ENCODE measurements at regions not wholly inside any gene's neighbourhood (a gene's known extent, or its start where the extent isn't known, plus 50 kb on each side); places are given as distances from the start of the nearest gene placed in this dataset.

DNA sequence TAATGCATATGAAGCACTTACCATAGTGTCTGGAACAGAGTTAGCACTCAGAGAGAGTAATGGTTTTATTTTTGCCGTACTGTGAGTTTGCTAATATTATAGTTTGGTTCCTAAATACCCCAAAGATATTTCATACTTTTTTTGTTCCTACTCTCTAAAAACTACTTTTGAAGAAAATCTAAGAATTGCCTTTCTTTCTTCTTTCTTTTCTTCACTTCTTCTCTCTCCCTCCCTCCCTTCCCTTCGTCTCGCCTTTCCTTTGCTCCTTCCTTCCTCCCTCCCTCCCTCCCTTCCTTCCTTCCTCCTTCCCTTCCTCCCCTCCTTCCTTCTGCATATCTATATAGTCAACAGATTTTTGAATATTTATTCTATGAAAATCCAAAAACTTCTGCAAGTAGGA lies 351.7 kb upstream of the RSPO3 start:
- TF ChIP-seq SP1 (IDR thresholded peaks at IDR 0.05; ENCODE audit: low read depth) (no peak), SIN3A (IDR thresholded peaks at IDR 0.05; ENCODE audit: low read depth) (no peak), EZH2phosphoT487 (IDR thresholded peaks at IDR 0.05; ENCODE audit: borderline replicate concordance) (no peak), POLR2A (IDR thresholded peaks at IDR 0.05; ENCODE audit: borderline replicate concordance, extremely low read depth, insufficient read depth, insufficient read length) (no peak), EZH2 (IDR thresholded peaks at IDR 0.05) (no peak), JUND (IDR thresholded peaks at IDR 0.05) (no peak), TCF7L2 (IDR thresholded peaks at IDR 0.05; ENCODE audit: borderline replicate concordance, extremely low read depth, insufficient read depth, insufficient read length) (no peak), FOSL1 (IDR thresholded peaks at IDR 0.05; ENCODE audit: low read depth) (no peak), SRF (IDR thresholded peaks at IDR 0.05; ENCODE audit: low read depth) (no peak), YY1 (IDR thresholded peaks at IDR 0.05; ENCODE audit: extremely low read depth, insufficient replicate concordance, low read depth, low read length) (no peak), CBX3 (IDR thresholded peaks at IDR 0.05; ENCODE audit: low read depth) (no peak), ELF1 (IDR thresholded peaks at IDR 0.05; ENCODE audit: borderline replicate concordance, low read depth) (no peak)
- TF ChIP-seq, protein P1, sequence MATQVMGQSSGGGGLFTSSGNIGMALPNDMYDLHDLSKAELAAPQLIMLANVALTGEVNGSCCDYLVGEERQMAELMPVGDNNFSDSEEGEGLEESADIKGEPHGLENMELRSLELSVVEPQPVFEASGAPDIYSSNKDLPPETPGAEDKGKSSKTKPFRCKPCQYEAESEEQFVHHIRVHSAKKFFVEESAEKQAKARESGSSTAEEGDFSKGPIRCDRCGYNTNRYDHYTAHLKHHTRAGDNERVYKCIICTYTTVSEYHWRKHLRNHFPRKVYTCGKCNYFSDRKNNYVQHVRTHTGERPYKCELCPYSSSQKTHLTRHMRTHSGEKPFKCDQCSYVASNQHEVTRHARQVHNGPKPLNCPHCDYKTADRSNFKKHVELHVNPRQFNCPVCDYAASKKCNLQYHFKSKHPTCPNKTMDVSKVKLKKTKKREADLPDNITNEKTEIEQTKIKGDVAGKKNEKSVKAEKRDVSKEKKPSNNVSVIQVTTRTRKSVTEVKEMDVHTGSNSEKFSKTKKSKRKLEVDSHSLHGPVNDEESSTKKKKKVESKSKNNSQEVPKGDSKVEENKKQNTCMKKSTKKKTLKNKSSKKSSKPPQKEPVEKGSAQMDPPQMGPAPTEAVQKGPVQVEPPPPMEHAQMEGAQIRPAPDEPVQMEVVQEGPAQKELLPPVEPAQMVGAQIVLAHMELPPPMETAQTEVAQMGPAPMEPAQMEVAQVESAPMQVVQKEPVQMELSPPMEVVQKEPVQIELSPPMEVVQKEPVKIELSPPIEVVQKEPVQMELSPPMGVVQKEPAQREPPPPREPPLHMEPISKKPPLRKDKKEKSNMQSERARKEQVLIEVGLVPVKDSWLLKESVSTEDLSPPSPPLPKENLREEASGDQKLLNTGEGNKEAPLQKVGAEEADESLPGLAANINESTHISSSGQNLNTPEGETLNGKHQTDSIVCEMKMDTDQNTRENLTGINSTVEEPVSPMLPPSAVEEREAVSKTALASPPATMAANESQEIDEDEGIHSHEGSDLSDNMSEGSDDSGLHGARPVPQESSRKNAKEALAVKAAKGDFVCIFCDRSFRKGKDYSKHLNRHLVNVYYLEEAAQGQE (IDR thresholded peaks at IDR 0.05; ENCODE audit: low read depth) = no peak
- TF ChIP-seq, protein P2, sequence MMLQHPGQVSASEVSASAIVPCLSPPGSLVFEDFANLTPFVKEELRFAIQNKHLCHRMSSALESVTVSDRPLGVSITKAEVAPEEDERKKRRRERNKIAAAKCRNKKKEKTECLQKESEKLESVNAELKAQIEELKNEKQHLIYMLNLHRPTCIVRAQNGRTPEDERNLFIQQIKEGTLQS (IDR thresholded peaks at IDR 0.05) = no peak
- no peaks in the 10 kb centered on the region for H3K36me3 ChIP-seq (ENCODE audit: control insufficient read depth in 1 of 2, insufficient read depth in 2 of 2, low read length in 2 of 2)
- peaks cover 44% of the 10 kb centered on the region; the same call in 1 of the 2 replicates for H3K27me3 ChIP-seq (ENCODE audit: insufficient read depth, low read length)
- no peaks in the 10 kb centered on the region for H3K9me3 ChIP-seq (ENCODE audit: control insufficient read depth in 1 of 2, insufficient read depth in 1 of 2, low read depth in 1 of 2, low read length in 2 of 2)
- ChIA-PET CTCF (no interaction called here), POLR2A (no interaction called here), RAD21 (ENCODE audit: low non-redundant PET in 1 of 2, low total read pairs in 2 of 2, uncharacterized antibody in 2 of 2, unreplicated experiment in 2 of 2) (no interaction called here)
- DNase-seq (ENCODE audit: low read depth, low spot score) (no peak), ATAC-seq (no peak)
- no peaks in the 10 kb centered on the region for H3K9me2 ChIP-seq (ENCODE audit: insufficient read depth)
- no peak overlapping the region for H3K4me3 ChIP-seq (replicated peaks in 1 of 2; ENCODE audit: low read depth in 1 of 2, low read length in 2 of 2)
- H3K79me2 ChIP-seq (ENCODE audit: insufficient read depth, low read length) = no peaks in the 10 kb centered on the region
- H3K9ac ChIP-seq (ENCODE audit: low read length) = no peak overlapping the region
- no peak overlapping the region for H2AFZ ChIP-seq (ENCODE audit: low read depth, low read length, poor library complexity, severe bottlenecking)
- no peak overlapping the region for H3K27ac ChIP-seq (ENCODE audit: low read depth, low read length)
- no peaks in the 10 kb centered on the region for H4K20me1 ChIP-seq (ENCODE audit: insufficient read depth)
- BruUV-seq (replicated peaks) = no TSS peak
- no peaks in the 10 kb centered on the region for H3K4me1 ChIP-seq (ENCODE audit: control insufficient read depth in 1 of 2, insufficient read depth in 2 of 2, low read length in 2 of 2)
- intact Hi-C loops (cut with micrococcal nuclease) = no loop called here
- H3K4me2 ChIP-seq (ENCODE audit: low read length) = no peak overlapping the region
